OCI-LY1 (cell line): ENCODE measurements at regions not wholly inside any gene's neighbourhood (a gene's known extent, or its start where the extent isn't known, plus 50 kb on each side); places are given as distances from the start of the nearest gene placed in this dataset.

Experiments
- H2AFZ ChIP-seq: fragments of 200-600 bp; sonication (generic), shearing (Covaris generic); 2 replicates; pipeline ENCODE4 v1.6.0; 2014; ENCODE audit warnings: antibody characterized with exemption, mild to moderate bottlenecking, low read length
- H3F3A ChIP-seq: fragments of 200-600 bp; sonication (generic), shearing (Covaris generic); 2 replicates; pipeline ENCODE4 v1.6.0; 2014; ENCODE audit warnings: mild to moderate bottlenecking, antibody characterized with exemption, low read length, moderate library complexity; ENCODE audit not compliant: insufficient read depth
- H3K27ac ChIP-seq: fragments of 200-600 bp; sonication (generic); 2 replicates; pipeline ENCODE4 v1.5.1; 2014; ENCODE audit warnings: low read length, mixed run types, mild to moderate bottlenecking, low read depth; ENCODE audit not compliant: poor library complexity, severe bottlenecking
- H3K27me3 ChIP-seq: fragments of 200-600 bp; sonication (generic); 2 replicates; pipeline ENCODE4 v1.6.0; 2014; ENCODE audit warnings: antibody characterized with exemption, mild to moderate bottlenecking, low read length, moderate library complexity; ENCODE audit not compliant: insufficient read depth
- H3K36me3 ChIP-seq: fragments of 200-600 bp; sonication (generic); 2 replicates; pipeline ENCODE4 v1.6.1; 2014; ENCODE audit warnings: mild to moderate bottlenecking, antibody characterized with exemption, low read length, moderate library complexity, mixed read lengths; ENCODE audit not compliant: insufficient read depth
- H3K4me1 ChIP-seq: fragments of 200-600 bp; sonication (generic); 2 replicates; pipeline ENCODE4 v1.5.1; 2014; ENCODE audit warnings: mild to moderate bottlenecking, low read length, moderate library complexity; ENCODE audit not compliant: insufficient read depth, severe bottlenecking
- H3K4me2 ChIP-seq: fragments of 200-600 bp; sonication (generic), shearing (Covaris generic); 2 replicates; pipeline ENCODE4 v1.6.1; 2014; ENCODE audit warnings: low read length
- H3K4me3 ChIP-seq: fragments of 200-600 bp; sonication (generic); 2 replicates; pipeline ENCODE4 v1.5.1; 2014; ENCODE audit warnings: low read length, low read depth, mild to moderate bottlenecking, mixed read lengths; ENCODE audit not compliant: poor library complexity, severe bottlenecking
- H3K79me2 ChIP-seq: fragments of 200-600 bp; shearing (Covaris generic); 2 replicates; pipeline ENCODE4 v1.6.1; 2016; ENCODE audit warnings: mixed run types, low read length, mixed read lengths; ENCODE audit not compliant: insufficient read depth
- H3K9ac ChIP-seq: fragments of 200-600 bp; sonication (generic), shearing (Covaris generic); 2 replicates; pipeline ENCODE4 v1.6.1; 2014; ENCODE audit warnings: mild to moderate bottlenecking, low read length, mixed read lengths
- H3K9me2 ChIP-seq: fragments of 200-600 bp; sonication (generic), shearing (Covaris generic); 2 replicates; pipeline ENCODE4 v1.6.1; 2014; ENCODE audit warnings: low read depth, mild to moderate bottlenecking, low read length, mixed read lengths
- H3K9me3 ChIP-seq: fragments of 200-600 bp; shearing (Covaris generic); 2 replicates; pipeline ENCODE4 v1.6.1; 2014; ENCODE audit warnings: low read length, mixed read lengths
- H4K20me1 ChIP-seq: fragments of 200-600 bp; sonication (generic), shearing (Covaris generic); 2 replicates; pipeline ENCODE4 v1.6.0; 2016; ENCODE audit warnings: mild to moderate bottlenecking, low read length; ENCODE audit not compliant: insufficient read depth
- CTCF ChIP-seq: fragments of 200-600 bp; sonication (generic), shearing (Covaris generic); IDR thresholded peaks from 2 replicates; pipeline ENCODE4 v1.5.1; 2017; ENCODE audit warnings: mild to moderate bottlenecking, antibody characterized with exemption, low read length, moderate library complexity, mixed read lengths
- EZH2 ChIP-seq: fragments of 200-600 bp; sonication (generic), shearing (Covaris generic); IDR thresholded peaks from 2 replicates; pipeline ENCODE4 v1.8.0; 2017; ENCODE audit warnings: borderline replicate concordance, mixed run types, mild to moderate bottlenecking, antibody characterized with exemption, low read length, moderate library complexity, mixed read lengths

GRCh38 chr22:49123621-49124192, 704.0 kb downstream of the BRD1 start:
- H3K79me2 ChIP-seq: no peaks in the 10 kb centered on the region
- no peak overlapping the region for H3K27ac ChIP-seq
- no peak overlapping the region for H3K4me3 ChIP-seq
- no peak overlapping the region for H2AFZ ChIP-seq
- TF ChIP-seq CTCF: no peak
- TF ChIP-seq EZH2: no peak
- no peak overlapping the region for H3K9ac ChIP-seq
- H4K20me1 ChIP-seq: no peaks in the 10 kb centered on the region
- no peaks in the 10 kb centered on the region for H3K9me2 ChIP-seq
- H3K4me2 ChIP-seq: no peak overlapping the region
- H3K36me3 ChIP-seq: no peaks in the 10 kb centered on the region
- no peaks in the 10 kb centered on the region for H3K4me1 ChIP-seq
- no peaks in the 10 kb centered on the region for H3K9me3 ChIP-seq
- no peaks in the 10 kb centered on the region; the same call in 1 of the 2 replicates for H3K27me3 ChIP-seq
- H3F3A ChIP-seq: no peaks in the 10 kb centered on the region

GRCh38 chr22:49119551-49119952, 708.1 kb downstream of the BRD1 start:
- Histone ChIP-seq H3K27ac (no peak overlapping the region), H3K9me3 (no peaks in the 10 kb centered on the region), H3F3A (no peaks in the 10 kb centered on the region), H3K4me3 (no peak overlapping the region), H3K9me2 (no peaks in the 10 kb centered on the region), H3K79me2 (no peaks in the 10 kb centered on the region), H4K20me1 (no peaks in the 10 kb centered on the region), H2AFZ (no peak overlapping the region), H3K4me1 (no peaks in the 10 kb centered on the region), H3K4me2 (no peak overlapping the region), H3K36me3 (no peaks in the 10 kb centered on the region), H3K9ac (no peak overlapping the region), H3K27me3 (no peaks in the 10 kb centered on the region; the same call in 1 of the 2 replicates)
- TF ChIP-seq CTCF (no peak), EZH2 (no peak)

GRCh38 chr22:49118065-49118464, 709.6 kb downstream of the BRD1 start:
- no peak overlapping the region for H3K9ac ChIP-seq
- H3K36me3 ChIP-seq: no peaks in the 10 kb centered on the region
- H3K9me2 ChIP-seq: no peaks in the 10 kb centered on the region
- no peaks in the 10 kb centered on the region for H3K9me3 ChIP-seq
- no peak overlapping the region for H3K4me2 ChIP-seq
- peaks cover 5% of the 10 kb centered on the region; the same call in 1 of the 2 replicates for H3K27me3 ChIP-seq
- no peaks in the 10 kb centered on the region for H3F3A ChIP-seq
- no peaks in the 10 kb centered on the region for H3K4me1 ChIP-seq
- H3K4me3 ChIP-seq: no peak overlapping the region
- TF ChIP-seq EZH2: no peak
- no peak for TF ChIP-seq CTCF
- no peak overlapping the region for H2AFZ ChIP-seq
- no peaks in the 10 kb centered on the region for H4K20me1 ChIP-seq
- H3K27ac ChIP-seq: no peak overlapping the region
- no peaks in the 10 kb centered on the region for H3K79me2 ChIP-seq
